H9 (cell line): ENCODE measurements at regions not wholly inside any gene's neighbourhood (a gene's known extent, or its start where the extent isn't known, plus 50 kb on each side); places are given as distances from the start of the nearest gene placed in this dataset.
"Not testable (repeated sequence)": the region's sequence is repeated elsewhere in the genome, so short reads cannot be mapped to it uniquely, and the experiment has no call there.

Source experiments
- DNase-seq: peaks from one replicate; pipeline ENCODE4 v3.0.0-alpha.2; 2017
- H2AFZ ChIP-seq: one replicate; pipeline ENCODE4 v1.6.1; 2013; ENCODE audit warnings: mild to moderate bottlenecking, low read length, control low read depth, moderate library complexity
- H2AK5ac ChIP-seq: 2 replicates; pipeline ENCODE4 v1.6.1; 2013; ENCODE audit warnings: low read length, control low read depth, mixed read lengths; ENCODE audit not compliant: insufficient read length
- H2BK120ac ChIP-seq: one replicate; pipeline ENCODE4 v1.6.1; 2013; ENCODE audit warnings: low read depth, mild to moderate bottlenecking, low read length, control low read depth, inconsistent platforms; ENCODE audit not compliant: poor library complexity, severe bottlenecking
- H2BK12ac ChIP-seq: 2 replicates; pipeline ENCODE4 v1.6.1; 2013; ENCODE audit warnings: low read length, control low read depth, mixed read lengths, low read depth; ENCODE audit not compliant: insufficient read length
- H2BK15ac ChIP-seq: 2 replicates; pipeline ENCODE4 v1.6.1; 2013; ENCODE audit warnings: low read depth, low read length, control low read depth
- H2BK20ac ChIP-seq: one replicate; pipeline ENCODE4 v1.6.1; 2013; ENCODE audit warnings: low read depth, mild to moderate bottlenecking, low read length, control low read depth, inconsistent platforms; ENCODE audit not compliant: poor library complexity, severe bottlenecking
- H2BK5ac ChIP-seq: 2 replicates; pipeline ENCODE4 v1.6.1; 2013; ENCODE audit warnings: low read length, control low read depth, mixed read lengths; ENCODE audit not compliant: insufficient read length
- H3K14ac ChIP-seq: 2 replicates; pipeline ENCODE4 v1.6.1; 2013; ENCODE audit warnings: low read length, control low read depth; ENCODE audit not compliant: insufficient read depth
- H3K18ac ChIP-seq: 2 replicates; pipeline ENCODE4 v1.6.1; 2013; ENCODE audit warnings: low read depth, mild to moderate bottlenecking, mixed read lengths, low read length, control low read depth; ENCODE audit not compliant: insufficient read length
- H3K23ac ChIP-seq: 2 replicates; pipeline ENCODE4 v1.6.1; 2013; ENCODE audit warnings: low read length, control low read depth, mixed read lengths, low read depth; ENCODE audit not compliant: insufficient read length
- H3K23me2 ChIP-seq: 2 replicates; pipeline ENCODE4 v1.6.1; 2013; ENCODE audit warnings: low read depth, mild to moderate bottlenecking, mixed read lengths, low read length, control low read depth; ENCODE audit not compliant: insufficient read length, poor library complexity, severe bottlenecking
- H3K27ac ChIP-seq: 2 replicates; pipeline ENCODE4 v1.5.1; 2013; ENCODE audit warnings: low read length, control low read depth, mixed read lengths, low read depth; ENCODE audit not compliant: insufficient read length
- H3K27me3 ChIP-seq: 2 replicates; pipeline ENCODE4 v1.6.1; 2013; ENCODE audit warnings: low read length, control low read depth, inconsistent platforms; ENCODE audit not compliant: insufficient read depth
- H3K4ac ChIP-seq: 2 replicates; pipeline ENCODE4 v1.6.1; 2013; ENCODE audit warnings: low read depth, mild to moderate bottlenecking, control low read depth, inconsistent platforms, low read length, moderate library complexity
- H3K4me1 ChIP-seq: 2 replicates; pipeline ENCODE4 v1.6.1; 2013; ENCODE audit warnings: low read length, control low read depth, inconsistent platforms; ENCODE audit not compliant: insufficient read depth
- H3K4me2 ChIP-seq: 2 replicates; pipeline ENCODE4 v1.6.1; 2013; ENCODE audit warnings: low read length, control low read depth, mixed read lengths; ENCODE audit not compliant: insufficient read length, insufficient read depth
- H3K56ac ChIP-seq: 2 replicates; pipeline ENCODE4 v1.6.1; 2013; ENCODE audit warnings: low read depth, mild to moderate bottlenecking, mixed read lengths, low read length, control low read depth; ENCODE audit not compliant: insufficient read length
- H3K79me1 ChIP-seq: 2 replicates; pipeline ENCODE4 v1.6.1; 2013; ENCODE audit warnings: low read depth, mild to moderate bottlenecking, moderate library complexity, low read length, control low read depth, inconsistent platforms; ENCODE audit not compliant: insufficient read depth, poor library complexity, severe bottlenecking
- H3K79me2 ChIP-seq: 2 replicates; pipeline ENCODE4 v1.6.1; 2013; ENCODE audit warnings: low read length, control low read depth, inconsistent platforms; ENCODE audit not compliant: insufficient read depth
- H3K9ac ChIP-seq: 2 replicates; pipeline ENCODE4 v1.6.1; 2013; ENCODE audit warnings: low read length, control low read depth, mixed read lengths; ENCODE audit not compliant: insufficient read length; ENCODE audit errors: extremely low read depth
- H3K9me3 ChIP-seq: one replicate; pipeline ENCODE4 v1.6.1; 2013; ENCODE audit warnings: low read depth, low read length, inconsistent platforms; ENCODE audit not compliant: control insufficient read depth
- H3T11ph ChIP-seq: one replicate; pipeline ENCODE4 v1.6.1; 2013; ENCODE audit warnings: mild to moderate bottlenecking, low read length, control low read depth, inconsistent platforms
- H4K20me1 ChIP-seq: one replicate; pipeline ENCODE4 v1.6.1; 2013; ENCODE audit not compliant: control insufficient read depth, insufficient read length, insufficient read depth
- H4K5ac ChIP-seq: 2 replicates; pipeline ENCODE4 v1.6.1; 2013; ENCODE audit warnings: low read depth, mild to moderate bottlenecking, mixed read lengths, low read length, control low read depth; ENCODE audit not compliant: insufficient read length
- H4K8ac ChIP-seq: replicated peaks from 2 replicates; pipeline ENCODE4 v1.6.1; 2013; ENCODE audit warnings: low read length, control low read depth, mixed read lengths, low read depth; ENCODE audit not compliant: insufficient read length
- H4K91ac ChIP-seq: 2 replicates; pipeline ENCODE4 v1.6.1; 2013; ENCODE audit warnings: low read depth, mild to moderate bottlenecking, moderate library complexity, mixed read lengths, low read length, control low read depth; ENCODE audit not compliant: insufficient read length
- H3K27ac Mint-ChIP-seq, 3 experiments: 2 replicates in 2 of 3; 3 replicates in 1 of 3; pipeline ENCODE4 v1.8.0; 2020 to 2021; ENCODE audit warnings: mixed read lengths in 3 of 3, mild to moderate bottlenecking in 1 of 3, moderate library complexity in 1 of 3
- H3K27me3 Mint-ChIP-seq: 2 replicates; pipeline ENCODE4 v1.8.0; 2021; ENCODE audit warnings: low read depth, mild to moderate bottlenecking, moderate library complexity, mixed read lengths
- H3K36me3 Mint-ChIP-seq, 3 experiments: 2 replicates in 2 of 3; 3 replicates in 1 of 3; pipeline ENCODE4 v1.8.0; 2020 to 2021; ENCODE audit warnings: low read depth in 3 of 3, mixed read lengths in 3 of 3; ENCODE audit not compliant: insufficient read depth in 1 of 3
- H3K4me1 Mint-ChIP-seq, 2 experiments: 2 replicates each; pipeline ENCODE4 v1.8.0; 2020; ENCODE audit warnings: mixed read lengths in 2 of 2
- H3K4me3 Mint-ChIP-seq, 2 experiments: 2 replicates in 1 of 2; 3 replicates in 1 of 2; pipeline ENCODE4 v1.8.0; 2020 to 2021; ENCODE audit warnings: mild to moderate bottlenecking in 2 of 2, mixed read lengths in 2 of 2, moderate library complexity in 1 of 2
- H3K9me3 Mint-ChIP-seq, 2 experiments: 2 replicates in 1 of 2; 3 replicates in 1 of 2; pipeline ENCODE4 v1.8.0; 2020; ENCODE audit warnings: mild to moderate bottlenecking in 2 of 2, mixed read lengths in 2 of 2, moderate library complexity in 1 of 2
- WGBS: extraction: QIAGEN DNeasy Blood & Tissue Kit; methylation state at CpG from one replicate; pipeline ENCODE4 v1.1.7; 2013; ENCODE audit warnings: missing lambda C conversion rate, low lambda C conversion rate, mixed read lengths; ENCODE audit not compliant: insufficient read length; ENCODE audit errors: extremely low coverage; 5-methylcytosine and 5-hydroxymethylcytosine counted together
- TF ChIP-seq, protein P1 (sequence below): fragments of 200-600 bp; sonication (generic); conservative IDR thresholded peaks from 3 replicates; pipeline ENCODE4 v1.8.0; 2021; ENCODE audit warnings: antibody characterized with exemption, mild to moderate bottlenecking

DNA sequence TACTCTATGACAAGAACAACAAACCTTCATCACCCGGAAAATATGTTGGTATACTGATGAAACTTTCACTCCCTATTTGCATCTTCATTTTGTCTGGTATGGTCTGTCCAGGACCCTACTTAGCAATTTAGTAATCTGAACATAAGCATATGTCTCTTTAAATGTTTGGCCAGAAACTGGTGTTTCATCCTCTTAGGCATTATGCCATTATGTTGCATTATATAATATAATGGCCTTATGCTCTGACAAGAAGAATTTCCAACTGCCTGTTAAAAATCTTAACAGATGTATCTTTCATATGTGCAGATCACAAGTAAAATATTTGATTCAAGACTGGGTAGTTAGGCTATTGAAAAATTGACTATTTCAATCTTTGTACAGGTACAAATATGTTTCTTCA lies 610.6 kb upstream of the PRR20A start:
- no peaks in the 10 kb centered on the region for H3K27me3 ChIP-seq
- H4K5ac ChIP-seq: no peak overlapping the region
- H2BK20ac ChIP-seq: no peak overlapping the region
- H3T11ph ChIP-seq: no peak overlapping the region
- H3K9ac ChIP-seq: no peak overlapping the region
- 0 out of 4 replicates have a peak, but pooled peaks cover 2% of the 10 kb centered on the region in 2 experiments for H3K4me1 Mint-ChIP-seq
- no peak for DNase-seq
- no peak overlapping the region for H2BK15ac ChIP-seq
- no peak overlapping the region for H3K27ac Mint-ChIP-seq
- H2BK12ac ChIP-seq: no peak overlapping the region
- no peaks in the 10 kb centered on the region for H3K36me3 Mint-ChIP-seq
- no peak overlapping the region for H3K14ac ChIP-seq
- no peaks in the 10 kb centered on the region for H3K23me2 ChIP-seq
- no peak overlapping the region for H4K8ac ChIP-seq
- no peak overlapping the region for H3K56ac ChIP-seq
- no peak overlapping the region for H2BK5ac ChIP-seq
- H2BK120ac ChIP-seq: no peak overlapping the region
- no peak overlapping the region for H3K27ac ChIP-seq
- no peak overlapping the region for H2AK5ac ChIP-seq
- H3K9me3 ChIP-seq: no peaks in the 10 kb centered on the region
- no peaks in the 10 kb centered on the region for H3K9me3 Mint-ChIP-seq
- H3K4me3 Mint-ChIP-seq: no peak overlapping the region
- no peak overlapping the region for H3K18ac ChIP-seq
- no peaks in the 10 kb centered on the region for H4K20me1 ChIP-seq
- no peaks in the 10 kb centered on the region for H3K27me3 Mint-ChIP-seq
- no peak overlapping the region for H4K91ac ChIP-seq
- H3K79me2 ChIP-seq: no peaks in the 10 kb centered on the region
- H3K23ac ChIP-seq: no peak overlapping the region
- H3K4ac ChIP-seq: no peak overlapping the region
- no peak overlapping the region for H2AFZ ChIP-seq
- H3K79me1 ChIP-seq: no peaks in the 10 kb centered on the region
- no peaks in the 10 kb centered on the region for H3K4me1 ChIP-seq
- TF ChIP-seq, protein P1, sequence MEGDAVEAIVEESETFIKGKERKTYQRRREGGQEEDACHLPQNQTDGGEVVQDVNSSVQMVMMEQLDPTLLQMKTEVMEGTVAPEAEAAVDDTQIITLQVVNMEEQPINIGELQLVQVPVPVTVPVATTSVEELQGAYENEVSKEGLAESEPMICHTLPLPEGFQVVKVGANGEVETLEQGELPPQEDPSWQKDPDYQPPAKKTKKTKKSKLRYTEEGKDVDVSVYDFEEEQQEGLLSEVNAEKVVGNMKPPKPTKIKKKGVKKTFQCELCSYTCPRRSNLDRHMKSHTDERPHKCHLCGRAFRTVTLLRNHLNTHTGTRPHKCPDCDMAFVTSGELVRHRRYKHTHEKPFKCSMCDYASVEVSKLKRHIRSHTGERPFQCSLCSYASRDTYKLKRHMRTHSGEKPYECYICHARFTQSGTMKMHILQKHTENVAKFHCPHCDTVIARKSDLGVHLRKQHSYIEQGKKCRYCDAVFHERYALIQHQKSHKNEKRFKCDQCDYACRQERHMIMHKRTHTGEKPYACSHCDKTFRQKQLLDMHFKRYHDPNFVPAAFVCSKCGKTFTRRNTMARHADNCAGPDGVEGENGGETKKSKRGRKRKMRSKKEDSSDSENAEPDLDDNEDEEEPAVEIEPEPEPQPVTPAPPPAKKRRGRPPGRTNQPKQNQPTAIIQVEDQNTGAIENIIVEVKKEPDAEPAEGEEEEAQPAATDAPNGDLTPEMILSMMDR: no peak
- WGBS: no CpG with 5 or more reads among the region's 1 CpG
- no peak overlapping the region for H3K4me2 ChIP-seq

DNA sequence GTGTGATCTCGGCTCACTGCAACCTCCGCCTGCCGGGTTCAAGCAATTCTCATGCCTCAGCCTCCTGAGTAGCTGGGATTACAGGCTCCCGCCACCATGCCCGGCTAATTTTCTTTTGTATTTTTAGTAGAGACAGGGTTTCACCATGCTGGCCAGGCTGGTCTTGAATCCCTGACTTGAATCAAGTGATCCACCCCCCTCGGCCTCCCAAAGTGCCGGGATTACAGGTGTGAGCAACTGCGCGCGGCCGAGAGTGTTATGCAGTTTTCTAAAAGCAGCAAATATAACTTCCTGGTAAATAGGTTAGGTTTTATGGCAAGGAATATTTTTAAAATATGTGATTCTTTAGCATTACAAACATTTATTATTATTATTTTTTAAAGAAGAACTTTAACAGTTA lies 592.8 kb upstream of the PRR20A start:
- WGBS: no CpG with 5 or more reads among the region's 11 CpGs

More for the DNA sequence above, 592.8 kb upstream of the PRR20A start:
- H3K9me3 ChIP-seq, H4K5ac ChIP-seq, H3K79me2 ChIP-seq, H3K27me3 Mint-ChIP-seq, H3K79me1 ChIP-seq, H4K20me1 ChIP-seq, H3T11ph ChIP-seq, H2BK120ac ChIP-seq, H3K23me2 ChIP-seq, H4K8ac ChIP-seq, H3K27ac Mint-ChIP-seq, H3K4me1 ChIP-seq, H3K14ac ChIP-seq, H2BK5ac ChIP-seq, H3K4me3 Mint-ChIP-seq, H3K27ac ChIP-seq, H3K4me2 ChIP-seq, H2AFZ ChIP-seq, H3K36me3 Mint-ChIP-seq, H3K4ac ChIP-seq, DNase-seq, H3K56ac ChIP-seq, H2BK15ac ChIP-seq, H3K27me3 ChIP-seq, H2BK20ac ChIP-seq, H3K9ac ChIP-seq, H3K23ac ChIP-seq, H3K9me3 Mint-ChIP-seq, H3K4me1 Mint-ChIP-seq, H4K91ac ChIP-seq, H2BK12ac ChIP-seq, H2AK5ac ChIP-seq, H3K18ac ChIP-seq: not testable (repeated sequence)
